ENCODE measurements at regions not wholly inside any gene's neighbourhood (a gene's known extent, or its start where the extent isn't known, plus 50 kb on each side); places are given as distances from the start of the nearest gene placed in this dataset.

DNA sequence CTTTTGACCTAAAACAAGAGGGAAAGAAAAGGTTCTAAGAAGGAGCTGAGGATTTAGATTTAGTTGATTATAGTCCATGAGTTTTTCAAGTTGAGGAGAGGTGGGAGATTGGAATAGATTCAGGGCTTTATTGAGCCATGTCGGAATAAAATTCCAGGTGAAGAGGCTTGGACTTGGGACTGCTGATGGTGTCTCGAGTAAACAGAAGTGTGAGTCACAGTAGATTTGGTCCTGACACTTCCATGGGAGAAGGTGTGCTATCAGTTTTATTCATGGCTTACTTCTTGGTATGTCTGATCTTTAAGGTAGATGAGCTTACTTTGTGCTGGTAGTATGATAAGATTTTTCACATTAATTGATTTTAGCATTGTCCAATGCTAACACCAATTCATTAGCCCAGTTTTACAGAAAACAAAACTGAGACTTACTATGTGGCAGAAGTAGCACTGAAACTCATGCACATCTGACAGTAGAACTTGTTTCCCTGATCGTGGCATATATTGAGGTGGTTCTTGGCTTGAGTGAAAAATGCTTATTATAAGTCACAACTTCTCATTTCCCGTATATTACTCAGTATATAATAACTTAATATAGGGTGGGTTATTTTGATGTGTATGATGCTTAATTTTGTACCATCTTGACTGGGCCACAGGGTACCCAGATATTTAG is 172.4 kb upstream of the IGF1 start:
- no peak for TF ChIP-seq POLR2A (IDR thresholded peaks at IDR 0.05; ENCODE audit: low read depth)
- TF ChIP-seq, protein P1, sequence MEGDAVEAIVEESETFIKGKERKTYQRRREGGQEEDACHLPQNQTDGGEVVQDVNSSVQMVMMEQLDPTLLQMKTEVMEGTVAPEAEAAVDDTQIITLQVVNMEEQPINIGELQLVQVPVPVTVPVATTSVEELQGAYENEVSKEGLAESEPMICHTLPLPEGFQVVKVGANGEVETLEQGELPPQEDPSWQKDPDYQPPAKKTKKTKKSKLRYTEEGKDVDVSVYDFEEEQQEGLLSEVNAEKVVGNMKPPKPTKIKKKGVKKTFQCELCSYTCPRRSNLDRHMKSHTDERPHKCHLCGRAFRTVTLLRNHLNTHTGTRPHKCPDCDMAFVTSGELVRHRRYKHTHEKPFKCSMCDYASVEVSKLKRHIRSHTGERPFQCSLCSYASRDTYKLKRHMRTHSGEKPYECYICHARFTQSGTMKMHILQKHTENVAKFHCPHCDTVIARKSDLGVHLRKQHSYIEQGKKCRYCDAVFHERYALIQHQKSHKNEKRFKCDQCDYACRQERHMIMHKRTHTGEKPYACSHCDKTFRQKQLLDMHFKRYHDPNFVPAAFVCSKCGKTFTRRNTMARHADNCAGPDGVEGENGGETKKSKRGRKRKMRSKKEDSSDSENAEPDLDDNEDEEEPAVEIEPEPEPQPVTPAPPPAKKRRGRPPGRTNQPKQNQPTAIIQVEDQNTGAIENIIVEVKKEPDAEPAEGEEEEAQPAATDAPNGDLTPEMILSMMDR (IDR thresholded peaks at IDR 0.05): no peak
- TF ChIP-seq POLR2AphosphoS5 (IDR thresholded peaks at IDR 0.05): no peak
